ENCODE measurements at regions not wholly inside any gene's neighbourhood (a gene's known extent, or its start where the extent isn't known, plus 50 kb on each side); places are given as distances from the start of the nearest gene placed in this dataset.

DNA sequence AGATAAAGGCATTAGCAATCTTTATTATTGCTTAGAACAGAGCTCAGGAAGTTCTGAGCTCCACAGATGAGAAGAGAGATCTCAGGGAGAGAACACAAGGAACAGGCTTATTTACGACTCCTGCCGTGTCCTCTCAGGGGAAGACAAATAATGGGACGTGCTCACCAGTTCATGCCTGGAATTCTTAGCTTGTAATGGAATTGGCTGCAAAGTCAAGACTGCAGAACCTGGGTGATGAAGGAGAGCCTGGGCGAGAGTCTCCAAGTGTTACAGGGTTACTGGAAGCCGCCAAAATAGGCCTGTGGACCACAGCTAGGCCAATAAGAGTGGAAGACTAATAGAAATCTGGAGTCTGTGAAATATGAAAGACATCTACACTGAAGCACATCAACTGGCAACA lies 174.5 kb upstream of the ADAMTSL1 start:
- TF ChIP-seq, protein P1, sequence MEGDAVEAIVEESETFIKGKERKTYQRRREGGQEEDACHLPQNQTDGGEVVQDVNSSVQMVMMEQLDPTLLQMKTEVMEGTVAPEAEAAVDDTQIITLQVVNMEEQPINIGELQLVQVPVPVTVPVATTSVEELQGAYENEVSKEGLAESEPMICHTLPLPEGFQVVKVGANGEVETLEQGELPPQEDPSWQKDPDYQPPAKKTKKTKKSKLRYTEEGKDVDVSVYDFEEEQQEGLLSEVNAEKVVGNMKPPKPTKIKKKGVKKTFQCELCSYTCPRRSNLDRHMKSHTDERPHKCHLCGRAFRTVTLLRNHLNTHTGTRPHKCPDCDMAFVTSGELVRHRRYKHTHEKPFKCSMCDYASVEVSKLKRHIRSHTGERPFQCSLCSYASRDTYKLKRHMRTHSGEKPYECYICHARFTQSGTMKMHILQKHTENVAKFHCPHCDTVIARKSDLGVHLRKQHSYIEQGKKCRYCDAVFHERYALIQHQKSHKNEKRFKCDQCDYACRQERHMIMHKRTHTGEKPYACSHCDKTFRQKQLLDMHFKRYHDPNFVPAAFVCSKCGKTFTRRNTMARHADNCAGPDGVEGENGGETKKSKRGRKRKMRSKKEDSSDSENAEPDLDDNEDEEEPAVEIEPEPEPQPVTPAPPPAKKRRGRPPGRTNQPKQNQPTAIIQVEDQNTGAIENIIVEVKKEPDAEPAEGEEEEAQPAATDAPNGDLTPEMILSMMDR (IDR thresholded peaks at IDR 0.05): no peak
- TF ChIP-seq POLR2A (IDR thresholded peaks at IDR 0.05): no peak

All from heart left ventricle (tissue), 13 donors.